Endothelial cell (in vitro differentiated cells): ENCODE measurements at regions not wholly inside any gene's neighbourhood (a gene's known extent, or its start where the extent isn't known, plus 50 kb on each side); places are given as distances from the start of the nearest gene placed in this dataset.

ENCODE experiments used
- DNase-seq: peaks from one replicate; pipeline ENCODE4 v3.0.0; 2021; ENCODE audit warnings: low spot score
- H3K27ac Mint-ChIP-seq: one replicate; pipeline ENCODE4 v1.8.0; 2021; ENCODE audit warnings: mixed read lengths, inconsistent platforms; ENCODE audit not compliant: unreplicated experiment
- H3K27me3 Mint-ChIP-seq: one replicate; pipeline ENCODE4 v1.8.0; 2021; ENCODE audit warnings: mild to moderate bottlenecking, moderate library complexity, mixed read lengths, inconsistent platforms; ENCODE audit not compliant: unreplicated experiment
- H3K36me3 Mint-ChIP-seq: one replicate; pipeline ENCODE4 v1.8.0; 2021; ENCODE audit warnings: mild to moderate bottlenecking, low read depth, mixed read lengths, inconsistent platforms; ENCODE audit not compliant: unreplicated experiment
- H3K4me1 Mint-ChIP-seq: one replicate; pipeline ENCODE4 v1.8.0; 2021; ENCODE audit warnings: mild to moderate bottlenecking, mixed read lengths, inconsistent platforms; ENCODE audit not compliant: unreplicated experiment
- H3K4me3 Mint-ChIP-seq: one replicate; pipeline ENCODE4 v1.8.0; 2021; ENCODE audit warnings: mild to moderate bottlenecking, mixed read lengths, inconsistent platforms; ENCODE audit not compliant: unreplicated experiment
- H3K9me3 Mint-ChIP-seq: one replicate; pipeline ENCODE4 v1.8.0; 2021; ENCODE audit warnings: mixed read lengths, inconsistent platforms; ENCODE audit not compliant: unreplicated experiment
- CTCF ChIP-seq: fragments of 200-600 bp; sonication (generic); IDR thresholded peaks from one replicate; pipeline ENCODE4 v1.5.0; 2021; ENCODE audit warnings: antibody characterized with exemption; ENCODE audit not compliant: unreplicated experiment

GRCh38 chr6:168793649-168794048, 352.7 kb downstream of the SMOC2 start:
- no peak for TF ChIP-seq CTCF

GRCh38 chr6:168791917-168792316, 350.9 kb downstream of the SMOC2 start:
- TF ChIP-seq CTCF = no peak
- H3K9me3 Mint-ChIP-seq = peaks cover 4% of the 10 kb centered on the region
- no peak for DNase-seq
- H3K4me1 Mint-ChIP-seq = no peaks in the 10 kb centered on the region
- no peak overlapping the region for H3K4me3 Mint-ChIP-seq
- H3K27ac Mint-ChIP-seq = no peak overlapping the region
- peaks cover 4% of the 10 kb centered on the region for H3K36me3 Mint-ChIP-seq
- H3K27me3 Mint-ChIP-seq = no peaks in the 10 kb centered on the region

More at GRCh38 chr6:168793649-168794048, 352.7 kb downstream of the SMOC2 start:
- H3K4me1 Mint-ChIP-seq = no peaks in the 10 kb centered on the region
- H3K4me3 Mint-ChIP-seq = no peak overlapping the region
- H3K9me3 Mint-ChIP-seq = peaks cover 4% of the 10 kb centered on the region
- no peaks in the 10 kb centered on the region for H3K27me3 Mint-ChIP-seq
- no peak for DNase-seq
- H3K27ac Mint-ChIP-seq = no peak overlapping the region
- H3K36me3 Mint-ChIP-seq = peaks cover 4% of the 10 kb centered on the region

GRCh38 chr6:168789699-168790098, 348.7 kb downstream of the SMOC2 start:
- TF ChIP-seq CTCF = no peak
- Mint-ChIP-seq H3K9me3 (no peaks in the 10 kb centered on the region), H3K27me3 (no peaks in the 10 kb centered on the region), H3K4me3 (no peak overlapping the region), H3K36me3 (no peaks in the 10 kb centered on the region), H3K27ac (no peak overlapping the region), H3K4me1 (no peaks in the 10 kb centered on the region)
- no peak for DNase-seq

GRCh38 chr6:168785720-168786511, 344.9 kb downstream of the SMOC2 start:
- TF ChIP-seq CTCF = no peak
- no peaks in the 10 kb centered on the region for H3K4me1 Mint-ChIP-seq
- H3K9me3 Mint-ChIP-seq = no peaks in the 10 kb centered on the region
- H3K4me3 Mint-ChIP-seq = no peak overlapping the region
- no peak for DNase-seq
- no peaks in the 10 kb centered on the region for H3K27me3 Mint-ChIP-seq
- no peaks in the 10 kb centered on the region for H3K36me3 Mint-ChIP-seq
- H3K27ac Mint-ChIP-seq = no peak overlapping the region

- TF ChIP-seq CTCF = no peak
- no peaks in the 10 kb centered on the region for H3K9me3 Mint-ChIP-seq
- H3K27ac Mint-ChIP-seq = no peak overlapping the region
- no peaks in the 10 kb centered on the region for H3K4me1 Mint-ChIP-seq
- no peaks in the 10 kb centered on the region for H3K36me3 Mint-ChIP-seq
- no peak for DNase-seq
- no peak overlapping the region for H3K4me3 Mint-ChIP-seq
- no peaks in the 10 kb centered on the region for H3K27me3 Mint-ChIP-seq
Observed at GRCh38 chr6:168784426-168784825, 343.4 kb downstream of the SMOC2 start.
